ENCODE measurements at regions not wholly inside any gene's neighbourhood (a gene's known extent, or its start where the extent isn't known, plus 50 kb on each side); places are given as distances from the start of the nearest gene placed in this dataset.

DNA sequence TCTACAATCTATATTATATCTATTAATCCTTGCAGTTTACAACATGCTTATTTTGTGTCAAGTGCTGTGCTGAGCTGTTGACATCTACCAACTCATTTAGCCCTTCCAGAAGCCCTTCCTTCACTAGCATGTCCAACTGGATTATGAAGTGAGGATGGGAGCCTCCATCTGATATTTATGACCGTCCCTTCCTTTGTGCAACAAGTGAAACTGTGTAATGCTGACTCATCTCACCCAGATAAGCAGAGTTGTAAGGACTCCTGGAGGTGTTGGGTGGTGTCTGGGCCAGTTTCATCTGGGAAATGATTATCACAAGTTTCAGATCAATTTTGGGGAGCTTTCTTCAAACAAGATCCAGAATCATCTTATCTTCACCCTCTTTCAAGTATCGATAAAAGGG is 156.6 kb upstream of the ETAA1 start:
- no peak for DNase-seq (ENCODE audit: low spot score)

GRCh38 chr2:67241453-67241852 is 155.7 kb upstream of the ETAA1 start:
- DNase-seq (ENCODE audit: low spot score): no peak

DNA sequence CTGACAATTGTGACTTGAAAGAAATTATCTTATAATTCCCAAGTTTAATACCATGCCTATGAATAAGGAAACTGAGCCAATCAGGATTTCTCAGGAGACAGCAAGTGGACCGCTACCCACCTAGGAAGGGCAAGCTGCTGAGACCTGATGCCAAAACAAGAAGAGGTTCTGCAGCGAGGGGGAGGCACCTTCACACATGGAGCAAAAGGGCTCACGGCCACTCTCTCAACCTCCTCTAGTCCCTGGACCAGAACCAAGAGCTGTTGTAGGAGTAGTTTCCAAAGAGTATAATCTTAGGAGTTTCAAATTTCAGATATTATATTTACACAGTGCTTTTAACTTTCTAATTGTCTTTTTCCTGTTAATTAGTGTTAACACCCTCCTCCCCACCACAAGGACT is 154.7 kb upstream of the ETAA1 start:
- DNase-seq (ENCODE audit: low spot score): no peak

GRCh38 chr2:67243919-67244318 is 153.2 kb upstream of the ETAA1 start:
- no peak for DNase-seq (ENCODE audit: low spot score)

DNA sequence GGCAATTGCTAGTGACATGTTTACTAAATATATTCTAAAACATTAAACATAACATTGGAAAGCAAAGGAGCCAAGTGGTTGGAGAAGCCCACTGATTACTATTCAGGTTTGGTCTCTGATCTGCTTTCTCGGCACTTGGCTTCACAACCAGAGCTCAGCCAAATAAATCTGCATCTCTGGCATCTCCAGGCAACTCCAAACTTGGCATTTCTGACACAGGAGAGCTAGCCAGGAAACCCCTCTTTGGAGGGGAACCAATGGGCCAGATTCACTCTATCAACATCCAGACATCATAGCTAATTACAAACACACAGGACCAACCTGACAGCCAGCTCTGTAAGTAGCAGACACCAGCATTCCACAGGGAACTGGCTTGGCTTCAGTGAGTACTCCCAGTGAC is 150.3 kb upstream of the ETAA1 start:
- DNase-seq (ENCODE audit: low spot score): peak; percentile 5

GRCh38 chr2:67251741-67252140 is 145.4 kb upstream of the ETAA1 start:
- DNase-seq (ENCODE audit: low spot score): no peak

DNA sequence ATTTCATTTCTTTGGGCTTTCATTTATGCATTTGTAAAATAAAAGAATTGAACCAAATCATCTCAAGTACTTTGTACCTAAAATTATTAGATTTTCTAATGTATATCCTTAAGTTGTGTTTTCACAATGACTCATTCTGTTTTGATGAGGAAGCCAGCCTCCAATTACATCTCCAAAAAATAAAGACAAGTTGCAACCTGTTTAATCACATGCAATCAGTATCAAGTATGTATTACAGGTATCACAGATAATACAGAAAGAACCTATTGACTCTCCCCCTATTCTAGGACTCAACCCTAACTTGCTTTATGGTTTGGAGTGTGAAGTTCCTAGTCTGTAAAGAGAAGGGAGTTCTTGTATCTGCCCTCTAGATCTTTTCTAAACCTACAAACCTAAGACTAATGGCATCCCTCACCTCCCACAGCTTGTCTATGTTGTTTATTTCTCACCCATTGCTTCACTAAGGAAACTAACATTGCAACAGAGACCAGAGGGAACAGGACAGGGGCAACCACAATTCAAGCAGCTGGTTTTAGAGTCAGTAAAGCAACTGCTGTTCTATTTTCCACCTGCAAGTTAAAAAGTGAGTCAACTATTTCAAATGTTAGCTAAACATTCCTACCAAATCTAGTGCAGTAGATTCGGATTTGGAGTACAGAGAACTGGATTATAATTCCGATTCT is 141.1 kb upstream of the ETAA1 start:
- DNase-seq (ENCODE audit: low spot score): no peak

DNA sequence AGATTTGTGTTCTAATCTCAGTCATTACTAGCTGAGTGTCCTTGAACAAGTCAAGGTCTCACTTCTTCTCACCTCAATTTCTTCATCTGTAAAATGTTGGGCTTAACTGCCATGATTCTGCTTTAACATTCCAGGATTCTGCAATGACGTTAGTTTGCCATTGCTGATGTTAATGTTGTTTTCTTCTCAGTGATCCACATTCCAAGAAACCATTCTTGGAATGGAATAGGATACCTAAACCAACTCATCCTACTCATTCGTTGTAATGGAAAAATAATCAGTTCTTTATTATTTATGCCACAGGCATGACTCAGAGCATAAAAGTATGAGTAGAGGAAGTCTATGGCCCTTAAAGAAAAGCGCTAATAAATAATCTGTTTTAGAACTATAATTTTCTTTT is 140.2 kb upstream of the ETAA1 start:
- DNase-seq (ENCODE audit: low spot score): no peak

DNA sequence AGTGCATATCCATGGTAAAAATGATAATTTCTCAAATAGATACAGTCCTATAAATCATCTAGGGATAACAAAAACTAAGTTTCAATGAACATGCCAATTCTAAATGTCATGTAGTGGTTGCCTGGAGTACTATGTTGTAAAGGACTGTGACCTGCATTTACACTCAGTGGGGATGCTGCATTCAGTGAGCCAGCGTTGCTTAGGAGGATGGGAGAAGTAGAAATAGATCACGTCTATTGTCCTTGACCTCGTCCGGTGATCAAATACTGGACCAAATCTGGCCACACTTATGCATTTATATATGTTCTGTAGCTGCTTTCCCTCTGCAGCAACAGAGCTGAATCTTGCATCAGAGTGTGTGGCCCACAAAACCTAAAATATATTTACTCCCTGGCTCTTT is 139.0 kb upstream of the ETAA1 start:
- DNase-seq (ENCODE audit: low spot score): no peak

DNA sequence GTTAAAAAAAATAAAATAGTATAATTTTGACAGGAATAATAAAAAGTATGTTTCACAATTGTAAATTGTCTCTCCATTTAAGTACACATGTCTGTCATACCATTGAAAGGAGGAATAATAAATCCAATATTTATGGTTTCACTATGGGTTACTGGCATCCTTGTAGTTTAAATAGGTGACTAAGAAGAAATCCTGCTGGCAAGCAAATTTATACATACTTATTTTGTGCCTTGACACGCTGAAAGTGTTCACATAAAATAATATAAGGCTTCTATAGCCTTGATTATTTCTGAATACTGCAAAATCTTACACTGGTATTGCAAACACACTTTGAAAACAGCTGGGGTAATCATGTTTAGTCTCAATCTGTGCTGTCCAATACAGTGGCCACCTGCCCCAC is 138.3 kb upstream of the ETAA1 start:
- no peak for DNase-seq (ENCODE audit: low spot score)

- peak; percentile 82 for DNase-seq (ENCODE audit: low spot score)
Measured at GRCh38 chr2:67259556-67260342, 137.4 kb upstream of the ETAA1 start.

DNA sequence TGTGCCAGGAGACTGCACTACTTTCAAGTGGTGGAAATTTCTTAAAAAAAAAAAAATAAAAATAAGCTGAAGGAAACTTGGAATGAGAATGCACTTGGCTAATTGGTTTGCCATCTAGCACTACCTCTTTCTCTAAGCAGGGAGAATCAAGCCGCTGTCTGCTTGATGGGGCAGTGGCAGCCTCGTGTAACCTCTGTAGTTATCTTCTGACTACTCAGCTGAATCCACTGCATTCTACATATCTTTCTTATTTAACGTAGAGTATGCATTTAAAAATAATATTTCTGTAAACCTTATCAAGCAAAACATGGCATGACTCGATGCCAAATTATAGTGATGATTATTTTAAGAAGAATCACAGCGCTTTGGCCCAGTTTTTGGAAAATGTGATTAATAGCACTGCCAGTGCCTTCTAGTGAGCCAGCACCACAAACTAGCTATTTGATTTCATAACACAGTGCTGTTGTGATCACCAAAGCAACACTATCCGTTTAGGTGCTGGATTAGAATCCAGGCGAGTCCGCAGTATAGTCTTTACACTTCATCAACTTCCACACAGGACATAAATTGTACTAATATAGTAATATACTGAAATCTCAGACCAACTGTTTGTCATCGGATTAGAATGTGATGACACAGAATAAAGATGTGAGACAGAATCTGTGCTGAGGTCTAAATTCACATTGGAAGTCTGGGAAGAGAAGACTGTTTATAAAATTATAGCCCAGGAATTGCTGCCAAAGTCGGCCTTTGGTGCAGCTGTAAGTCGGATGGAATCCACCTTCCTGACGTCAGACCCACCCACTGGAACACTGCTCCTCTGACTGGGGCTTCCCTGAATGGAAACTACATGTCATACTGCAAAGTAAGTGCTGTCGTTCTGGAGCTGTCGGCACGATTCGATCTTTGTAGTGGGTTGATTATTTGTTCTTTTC is 136.5 kb upstream of the ETAA1 start:
- peak; percentile 52 for DNase-seq (ENCODE audit: low spot score)

DNA sequence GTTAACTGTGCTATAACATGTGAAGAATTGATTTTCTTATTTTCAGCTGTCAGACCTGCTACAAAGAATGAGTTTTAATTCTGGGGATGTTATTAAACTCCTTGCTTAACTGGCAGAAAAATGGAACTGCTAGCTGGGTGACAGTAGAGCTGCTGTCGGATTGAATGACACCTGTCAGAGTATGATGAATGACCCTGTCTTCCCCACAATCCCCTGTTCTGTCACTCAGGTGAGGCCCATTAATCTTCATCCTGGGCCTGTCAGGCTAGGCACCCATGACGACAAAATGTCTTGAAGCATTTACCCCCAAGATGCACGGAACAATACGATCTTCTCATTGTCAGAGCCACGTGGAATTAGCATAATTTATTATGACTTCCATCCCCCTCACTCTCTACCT is 129.9 kb upstream of the ETAA1 start:
- no peak for DNase-seq (ENCODE audit: low spot score)

DNA sequence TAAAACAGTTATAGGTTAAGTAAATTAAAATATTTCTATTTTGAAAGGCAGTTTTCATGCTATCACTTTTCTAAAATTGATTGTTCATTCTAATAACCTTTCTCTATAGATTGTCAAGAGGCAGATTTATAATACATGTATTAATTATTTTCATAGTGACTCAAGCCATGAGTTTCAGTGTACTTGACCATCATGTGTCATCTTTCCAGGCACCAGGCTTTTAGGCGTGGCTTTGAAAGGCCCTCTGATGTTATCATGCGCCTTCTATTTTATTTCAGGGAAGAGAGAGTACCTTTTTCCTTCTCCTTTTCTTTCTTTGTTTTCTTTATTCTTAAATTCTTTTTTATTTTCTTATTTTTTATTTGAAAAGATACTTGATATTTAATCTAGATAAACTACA is 128.3 kb upstream of the ETAA1 start:
- no peak for DNase-seq (ENCODE audit: low spot score)

DNA sequence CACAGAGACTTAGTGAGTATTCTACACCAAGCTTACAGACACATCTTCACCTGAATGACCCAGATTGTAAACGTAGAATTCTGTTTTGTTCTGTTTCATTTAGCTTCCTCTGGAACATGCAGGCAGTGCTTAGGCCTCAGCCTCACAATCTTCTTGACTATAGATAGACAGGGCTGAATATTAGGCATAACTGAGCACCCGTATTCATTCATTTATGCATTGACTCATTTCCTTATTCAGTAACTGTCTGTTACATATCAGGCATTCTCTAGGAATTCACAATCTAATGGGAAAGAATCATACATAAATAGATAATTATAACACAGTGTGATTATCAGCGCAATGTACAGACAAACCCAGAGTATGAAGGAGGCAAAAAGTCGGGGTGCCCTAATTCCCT is 124.9 kb upstream of the ETAA1 start:
- DNase-seq (ENCODE audit: low spot score): no peak

DNA sequence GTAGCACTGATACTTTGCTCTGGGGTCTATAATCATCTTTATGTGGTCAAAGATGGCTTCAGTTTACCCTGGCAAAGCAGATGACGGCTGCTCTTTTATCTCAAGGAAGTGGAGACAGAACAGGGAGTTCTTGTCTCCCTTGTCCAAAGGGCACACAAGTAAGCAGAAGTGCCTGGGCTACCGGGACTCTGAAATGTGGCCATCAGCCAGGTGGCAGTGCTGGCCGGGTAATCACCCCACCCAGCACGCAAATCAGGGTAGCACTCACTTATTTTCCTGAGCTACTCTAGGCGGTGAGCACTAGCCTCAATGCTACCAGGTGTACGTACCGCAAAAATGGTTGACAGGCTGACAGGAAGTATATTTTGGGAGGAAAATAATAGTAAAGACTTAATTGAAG is 119.7 kb upstream of the ETAA1 start:
- no peak for DNase-seq (ENCODE audit: low spot score)

DNA sequence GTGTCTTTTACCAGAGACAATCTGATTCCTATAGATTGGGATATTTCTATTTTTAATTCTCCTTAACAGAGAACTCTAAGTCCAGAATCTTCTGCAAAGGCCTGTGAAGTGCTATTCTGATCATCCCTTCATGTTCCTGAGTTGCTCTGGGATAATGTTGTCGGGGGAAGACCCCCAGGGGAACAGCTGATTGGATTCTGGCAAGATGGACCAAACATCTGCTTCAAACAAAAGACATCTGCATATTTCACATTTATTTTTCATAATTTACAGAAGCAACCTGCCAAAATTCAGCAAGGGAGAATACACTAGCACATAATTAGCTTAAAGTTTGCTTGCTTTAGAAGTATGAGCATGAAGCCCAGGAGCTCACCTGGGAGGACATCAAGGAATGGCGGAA is 116.0 kb upstream of the ETAA1 start:
- no peak for DNase-seq (ENCODE audit: low spot score)

DNA sequence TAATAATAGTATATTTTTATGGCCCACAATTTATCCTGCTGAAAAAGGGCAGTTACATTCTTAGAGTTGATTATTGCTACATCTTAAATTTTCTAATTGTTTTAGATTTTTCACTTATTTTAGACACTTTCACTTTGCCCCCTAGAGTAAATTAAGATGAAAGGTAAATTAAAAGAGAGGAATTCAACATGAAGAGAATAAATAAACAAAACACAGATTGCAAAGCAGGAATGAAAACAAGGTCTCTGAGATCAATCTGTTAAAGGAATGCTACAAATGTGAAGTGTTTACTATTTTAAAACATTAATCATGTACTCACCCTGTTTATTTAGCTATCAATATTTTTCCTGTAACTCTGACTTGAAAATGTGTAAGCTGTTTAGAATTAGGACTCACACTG is 113.5 kb upstream of the ETAA1 start:
- DNase-seq (ENCODE audit: low spot score): no peak

GRCh38 chr2:67286981-67287759 is 110.0 kb upstream of the ETAA1 start:
- DNase-seq (ENCODE audit: low spot score): no peak

DNA sequence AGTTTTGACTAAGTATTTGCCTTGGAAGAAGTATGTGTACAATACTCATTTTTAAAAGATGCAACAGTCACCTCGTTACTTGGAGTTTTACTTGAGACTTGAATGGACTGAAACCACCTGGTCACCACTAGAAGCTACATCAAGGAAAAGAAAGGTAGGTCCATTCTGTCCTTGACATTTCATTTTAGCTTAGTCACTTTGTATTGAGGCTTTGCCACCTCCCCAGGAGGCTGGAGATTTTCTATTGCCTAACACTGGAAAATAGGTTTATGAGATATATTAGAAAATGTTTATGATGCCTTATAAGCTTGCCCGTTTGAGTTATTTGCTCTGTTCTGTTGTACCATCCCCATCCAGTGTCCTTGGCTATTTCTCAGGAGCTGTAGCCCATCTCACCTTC is 107.9 kb upstream of the ETAA1 start:
- no peak for DNase-seq (ENCODE audit: low spot score)

GRCh38 chr2:67289921-67290371 is 107.2 kb upstream of the ETAA1 start:
- DNase-seq (ENCODE audit: low spot score): no peak

Data from cerebellar cortex (tissue), 1 donor.